HEK293 (cell line): ENCODE measurements at regions not wholly inside any gene's neighbourhood (a gene's known extent, or its start where the extent isn't known, plus 50 kb on each side); places are given as distances from the start of the nearest gene placed in this dataset.

Source experiments
- CTCF ChIA-PET: fragments of 350-600 bp; formaldehyde crosslinking; extraction: SDS; loops from one replicate; lab custom pipeline; 2021; ENCODE audit warnings: antibody characterized with exemption; lab: Yijun Ruan, JAX
- POLR2A ChIA-PET: fragments of 300-600 bp; formaldehyde crosslinking; extraction: SDS; loops from one replicate; lab custom pipeline; 2020; ENCODE audit warnings: antibody characterized with exemption, inconsistent platforms; lab: Yijun Ruan, JAX
- H3K27ac ChIP-seq: fragments of 200-500 bp; sonication (Bioruptor generic); 2 replicates; pipeline ENCODE4 v1.5.1; 2014; ENCODE audit warnings: low read depth, low read length, control low read depth, inconsistent platforms; ENCODE audit errors: extremely low read depth
- H3K36me3 ChIP-seq, 2 experiments: fragments of 200-500 bp in 1 of 2; sonication (Bioruptor generic) in 1 of 2; 1 replicate in 1 of 2; 2 replicates in 1 of 2; pipeline ENCODE4 v1.5.1; 2014 to 2017; ENCODE audit warnings: inconsistent platforms in 2 of 2, low read length in 2 of 2; ENCODE audit not compliant: control insufficient read depth in 2 of 2, insufficient read depth in 1 of 2
- H3K4me1 ChIP-seq: fragments of 200-500 bp; sonication (Bioruptor generic); 2 replicates; pipeline ENCODE4 v1.5.1; 2014; ENCODE audit warnings: mild to moderate bottlenecking, low read length, inconsistent platforms; ENCODE audit not compliant: control insufficient read depth, insufficient read depth
- H3K4me3 ChIP-seq: 2 replicates; pipeline ENCODE4 v1.5.1; 2011; ENCODE audit warnings: low read depth, mild to moderate bottlenecking, control low read depth, low read length, moderate library complexity
- H3K9me3 ChIP-seq: fragments of 200-500 bp; sonication (Bioruptor generic); 2 replicates; pipeline ENCODE4 v1.5.1; 2014; ENCODE audit warnings: low read depth, low read length, inconsistent platforms; ENCODE audit not compliant: control insufficient read depth, insufficient read depth
- BCL11A ChIP-seq: fragments of 450-650 bp; formaldehyde crosslinking; IDR thresholded peaks from 2 replicates; pipeline ENCODE4 v1.5.1; 2016; ENCODE audit warnings: low read depth, missing biosample characterization, missing genetic modification characterization
- GLIS2 ChIP-seq: fragments of 450-650 bp; formaldehyde crosslinking; IDR thresholded peaks from 2 replicates; pipeline ENCODE4 v1.5.1; 2016; ENCODE audit warnings: missing biosample characterization, missing genetic modification characterization
- HOXD13 ChIP-seq: sonication (generic); formaldehyde crosslinking; IDR thresholded peaks from 2 replicates; pipeline ENCODE4 v1.8.0; 2022; ENCODE audit warnings: missing genetic modification reagents, borderline replicate concordance
- PRDM10 ChIP-seq: fragments of 450-650 bp; formaldehyde crosslinking; IDR thresholded peaks from 2 replicates; pipeline ENCODE4 v1.5.1; 2016; ENCODE audit warnings: missing biosample characterization, missing genetic modification characterization
- RBAK ChIP-seq: fragments of 450-650 bp; formaldehyde crosslinking; IDR thresholded peaks from 2 replicates; pipeline ENCODE4 v1.5.1; 2016; ENCODE audit warnings: missing biosample characterization, missing genetic modification characterization
- TSHZ1 ChIP-seq: fragments of 450-650 bp; formaldehyde crosslinking; IDR thresholded peaks from 2 replicates; pipeline ENCODE4 v1.5.1; 2016; ENCODE audit warnings: missing biosample characterization, missing genetic modification characterization, borderline replicate concordance
- YY1 ChIP-seq: fragments of 450-650 bp; formaldehyde crosslinking; IDR thresholded peaks from 2 replicates; pipeline ENCODE4 v1.5.1; 2018; ENCODE audit warnings: missing biosample characterization, missing genetic modification characterization
- YY2 ChIP-seq: fragments of 450-650 bp; formaldehyde crosslinking; IDR thresholded peaks from 2 replicates; pipeline ENCODE4 v1.5.1; 2016; ENCODE audit warnings: missing biosample characterization, missing genetic modification characterization
- ZBTB10 ChIP-seq: fragments of 450-650 bp; formaldehyde crosslinking; IDR thresholded peaks from 2 replicates; pipeline ENCODE4 v1.5.1; 2016; ENCODE audit warnings: missing biosample characterization, missing genetic modification characterization
- ZFHX2 ChIP-seq: fragments of 450-650 bp; formaldehyde crosslinking; conservative IDR thresholded peaks from 2 replicates; pipeline ENCODE4 v1.5.1; 2016; ENCODE audit warnings: missing biosample characterization, missing genetic modification characterization
- ZFP69B ChIP-seq: fragments of 450-650 bp; formaldehyde crosslinking; IDR thresholded peaks from 2 replicates; pipeline ENCODE4 v1.5.1; 2016; ENCODE audit warnings: missing biosample characterization, missing genetic modification characterization
- ZIC2 ChIP-seq: fragments of 450-650 bp; formaldehyde crosslinking; IDR thresholded peaks from 2 replicates; pipeline ENCODE4 v1.5.1; 2016; ENCODE audit warnings: missing biosample characterization, missing genetic modification characterization
- ZNF184 ChIP-seq: fragments of 450-650 bp; IDR thresholded peaks from 2 replicates; pipeline ENCODE4 v1.5.1; 2018; ENCODE audit warnings: missing biosample characterization, mild to moderate bottlenecking, missing genetic modification characterization
- ZNF221 ChIP-seq: fragments of 450-650 bp; formaldehyde crosslinking; IDR thresholded peaks from 2 replicates; pipeline ENCODE4 v1.5.1; 2017; ENCODE audit warnings: missing biosample characterization, missing genetic modification characterization, borderline replicate concordance
- ZNF239 ChIP-seq: fragments of 450-650 bp; formaldehyde crosslinking; IDR thresholded peaks from 2 replicates; pipeline ENCODE4 v1.5.1; 2016; ENCODE audit warnings: missing biosample characterization, missing genetic modification characterization
- ZNF394 ChIP-seq: fragments of 450-650 bp; formaldehyde crosslinking; IDR thresholded peaks from 2 replicates; pipeline ENCODE4 v1.5.1; 2016; ENCODE audit warnings: missing biosample characterization, missing genetic modification characterization, mild to moderate bottlenecking, moderate library complexity, borderline replicate concordance
- ZNF404 ChIP-seq: fragments of 450-650 bp; formaldehyde crosslinking; IDR thresholded peaks from 2 replicates; pipeline ENCODE4 v1.5.1; 2017; ENCODE audit warnings: missing biosample characterization, missing genetic modification characterization
- ZNF596 ChIP-seq: fragments of 450-650 bp; IDR thresholded peaks from 2 replicates; pipeline ENCODE4 v1.5.0; 2018; ENCODE audit warnings: missing biosample characterization, mild to moderate bottlenecking, missing genetic modification characterization, moderate library complexity
- ZNF776 ChIP-seq: fragments of 450-650 bp; formaldehyde crosslinking; IDR thresholded peaks from 2 replicates; pipeline ENCODE4 v1.5.0; 2017; ENCODE audit warnings: missing biosample characterization, missing genetic modification characterization, borderline replicate concordance

- no peaks in the 10 kb centered on the region for H3K9me3 ChIP-seq
- no peak for TF ChIP-seq TSHZ1 (tag by site-specific recombination)
- no peak for TF ChIP-seq YY2 (tag by site-specific recombination)
- TF ChIP-seq PRDM10 (tag by site-specific recombination) = peak; percentile 51
- no peak for TF ChIP-seq BCL11A
- H3K4me1 ChIP-seq = no peaks in the 10 kb centered on the region
- no peaks in the 10 kb centered on the region for H3K36me3 ChIP-seq
- no peak overlapping the region for H3K4me3 ChIP-seq
- ChIA-PET CTCF (no interaction called here), POLR2A (interaction anchor here (0.7 kb wide), 1 partner anchor 22 kb away, joined by 3 read pairs; no protein-coding TSS in a partner anchor)
- no peak overlapping the region for H3K27ac ChIP-seq
Observed at GRCh38 chr3:72317491-72317890, 530.8 kb downstream of the SHQ1 start.

- H3K27ac ChIP-seq = no peak overlapping the region
- POLR2A ChIA-PET = no interaction called here
- H3K36me3 ChIP-seq = no peaks in the 10 kb centered on the region
- CTCF ChIA-PET = no interaction called here
- no peak overlapping the region for H3K4me3 ChIP-seq
- H3K9me3 ChIP-seq = no peaks in the 10 kb centered on the region
- no peaks in the 10 kb centered on the region for H3K4me1 ChIP-seq
- TF ChIP-seq HOXD13 (CRISPR knock-in tag) (no peak), ZIC2 (tag by site-specific recombination) (peak; percentile 100)
- TF ChIP-seq, all 188 proteins: peak for 1
Observed at GRCh38 chr3:72316501-72317279, 531.6 kb downstream of the SHQ1 start.

GRCh38 chr3:72313308-72313707 lies 528.4 kb upstream of the PROK2 start:
- TF ChIP-seq ZNF596 (tag by site-specific recombination) = no peak
- TF ChIP-seq ZNF776 (tag by site-specific recombination) = no peak
- TF ChIP-seq YY1 (tag by site-specific recombination) = no peak
- no peak for TF ChIP-seq ZFHX2
- TF ChIP-seq ZNF221 = no peak
- no peak for TF ChIP-seq RBAK
- TF ChIP-seq GLIS2 = no peak
- no peak for TF ChIP-seq ZNF404 (tag by site-specific recombination)
- TF ChIP-seq ZBTB10 (tag by site-specific recombination) = no peak
- TF ChIP-seq ZNF239 (tag by site-specific recombination) = no peak
- no peak for TF ChIP-seq ZNF184 (tag by site-specific recombination)
- no peak for TF ChIP-seq ZFP69B (tag by site-specific recombination)
- TF ChIP-seq ZNF394 (tag by site-specific recombination) = no peak
- Histone ChIP-seq H3K36me3 (no peaks in the 10 kb centered on the region), H3K4me1 (peaks cover 8% of the 10 kb centered on the region), H3K9me3 (no peaks in the 10 kb centered on the region), H3K4me3 (no peak overlapping the region), H3K27ac (no peak overlapping the region)
- ChIA-PET CTCF (interaction anchor here (0.6 kb wide), 1 partner anchor 307 kb away, joined by 5 read pairs; no protein-coding TSS in a partner anchor), POLR2A (no interaction called here)
